Heart left ventricle (tissue), 16 donors: ENCODE measurements at regions not wholly inside any gene's neighbourhood (a gene's known extent, or its start where the extent isn't known, plus 50 kb on each side); places are given as distances from the start of the nearest gene placed in this dataset.
A peak's percentile ranks its signal among the peaks of the same experiment; 100 is the strongest.

Source experiments
- ATAC-seq, 4 donors: fragments of 200-7000 bp; cut with Tn5 transposase; one replicate each; pipeline ENCODE4 v1.9.1; 2020 to 2022; ENCODE audit warnings: moderate library complexity in 4 of 4, mild to moderate bottlenecking in 3 of 4, moderate number of reproducible peaks in 1 of 4
- DNase-seq, 5 donors: peaks; one replicate each; pipeline ENCODE4 v3.0.0-alpha.2; 2020
- H3K27ac ChIP-seq, 12 donors: fragments of 200-600 bp; sonication (generic) in 4 of 12; one replicate each; pipeline versions ENCODE4 v1.5.0 to v1.8.0; 2016 to 2022; ENCODE audit warnings: mild to moderate bottlenecking in 2 of 12
- H3K27me3 ChIP-seq, 9 donors: fragments of 200-600 bp; sonication (generic) in 2 of 9; one replicate each; pipeline versions ENCODE4 v1.5.1 to v1.8.0; 2016 to 2022; ENCODE audit warnings: mild to moderate bottlenecking in 3 of 9
- H3K36me3 ChIP-seq, 9 donors: fragments of 200-600 bp; sonication (generic) in 2 of 9; one replicate each; pipeline versions ENCODE4 v1.5.0 to v1.8.0; 2018 to 2022; ENCODE audit warnings: mild to moderate bottlenecking in 2 of 9
- H3K4me1 ChIP-seq, 12 donors: fragments of 200-600 bp; sonication (generic) in 4 of 12; one replicate each; pipeline versions ENCODE4 v1.5.0 to v1.8.0; 2016 to 2022; ENCODE audit warnings: mild to moderate bottlenecking in 3 of 12
- H3K4me3 ChIP-seq, 12 donors: fragments of 200-600 bp; sonication (generic) in 4 of 12; one replicate each; pipeline versions ENCODE4 v1.5.0 to v1.8.0; 2017 to 2022; ENCODE audit warnings: mild to moderate bottlenecking in 9 of 12, moderate library complexity in 4 of 12
- H3K9me3 ChIP-seq, 12 donors: fragments of 200-600 bp; sonication (generic) in 4 of 12; one replicate each; pipeline versions ENCODE4 v1.5.0 to v1.8.0; 2016 to 2022; ENCODE audit warnings: mild to moderate bottlenecking in 1 of 12
- CTCF ChIP-seq, 12 donors: fragments of 200-600 bp; sonication (generic) in 4 of 12; IDR thresholded peaks; one replicate each; pipeline versions ENCODE4 v1.5.0 to v1.8.0; 2018 to 2022; ENCODE audit warnings: antibody characterized with exemption in 12 of 12, mild to moderate bottlenecking in 5 of 12
- POLR2A ChIP-seq, 2 donors: fragments of 450-650 bp; IDR thresholded peaks; one replicate each; pipeline ENCODE4 v1.6.1; 2017; ENCODE audit warnings: antibody characterized with exemption in 2 of 2, mild to moderate bottlenecking in 2 of 2, moderate library complexity in 2 of 2
- WGBS, 4 donors: extraction: QIAGEN DNeasy Blood & Tissue Kit in 2 of 4; methylation state at CpG; one replicate each; pipeline versions ENCODE4 v1.1.5 to v1.1.7; 2013 to 2018; 5-methylcytosine and 5-hydroxymethylcytosine counted together
- intact Hi-C, 10 donors: fragments of 100-400 bp; cut with DNase I; formaldehyde crosslinking; loops; one replicate each; pipeline versions ENCODE4 v1.11.1 to v1.14.2; 2022
- donor health status: ischemic (EF 13 %, LVEDD 7.1; RV severe dilation, severe dysfunction).
- donor health status: healthy with polysubstance abuse.
- donor health status: DM: no; HTN: yes; CAD: no.
- donor health status: DM: no; HTN: no; CAD: no.
- donor health status: ischemic (EF 25% LVEDD 6.9; RV normal size, moderate dysfunction).
- donor health status: ischemic (EF 25% LVEDD 5.7; RV mildly dilated, moderate dysfunction).
- donor health status: healthy.
- donor health status: DM: yes; HTN: yes; CAD: no.
- donor health status: ischemic (EF 35%, LVEDD 5.7; RV mildly dilated, moderate dysfunction).
- donor health status: nonischemic (EF 11% LVEDD 7.7; RV severe dilation, severe dysfunction).
- donor health status: DM: yes; HTN: yes; CAD: no.
- donor health status: PGD.
- donor health status: ischemic (EF 29% LVEDD 5.4; RV normal size, mild dysfunction).
- donor health status: nonischemic (EF 23%, LVEDD 6.1; RV moderate dilation, normal function).

- TF ChIP-seq POLR2A (IDR thresholded peaks at IDR 0.05) (no peak), CTCF (IDR thresholded peaks at IDR 0.05) (no peak)
- Histone ChIP-seq H3K36me3 (no peaks in the 10 kb centered on the region), H3K27ac (peak overlapping the region in 2 of 12 donors; percentile 7 to 9), H3K4me1 (peaks cover 0 to 33% (median 21%) of the 10 kb centered on the region in 12 donors), H3K27me3 (no peaks in the 10 kb centered on the region), H3K4me3 (no peak overlapping the region), H3K9me3 (no peaks in the 10 kb centered on the region)
- WGBS, 4 donors: 65 to 80% (median 75%) methylated on average over 5 of the region's 5 CpGs
- ATAC-seq (no peak), DNase-seq (no peak)
- intact Hi-C loops: loop anchor here in 3 of 10 donors (5.0 to 10.0 kb wide), 3 partner anchors 104 to 127 kb away; partner anchors contain the start of gene PALMD (in 1 of the 3)
These were observed 107.9 kb upstream of the PALMD start for GRCh38 chr1:99537886-99538617.

GRCh38 chr1:99538618-99538956 is 107.3 kb upstream of the PALMD start:
- TF ChIP-seq CTCF (IDR thresholded peaks at IDR 0.05): no peak
- TF ChIP-seq POLR2A (IDR thresholded peaks at IDR 0.05): no peak
- intact Hi-C loops: loop anchor here in 3 of 10 donors (5.0 to 10.0 kb wide), 3 partner anchors 104 to 126 kb away; partner anchors contain the start of gene PALMD (in 1 of the 3)
- DNase-seq (no peak), ATAC-seq (no peak)
- Histone ChIP-seq H3K27ac (no peak overlapping the region), H3K4me3 (no peak overlapping the region), H3K4me1 (peaks cover 0 to 32% (median 18%) of the 10 kb centered on the region in 12 donors), H3K36me3 (no peaks in the 10 kb centered on the region), H3K27me3 (no peaks in the 10 kb centered on the region), H3K9me3 (no peaks in the 10 kb centered on the region)
- 35 to 49% (median 38%) methylated on average over 2 of the region's 2 CpGs for WGBS, 4 donors

- no peak for ATAC-seq
- H3K4me3 ChIP-seq: no peak overlapping the region
- H3K27ac ChIP-seq: no peak overlapping the region
- peaks cover 0 to 26% (median 15%) of the 10 kb centered on the region in 12 donors for H3K4me1 ChIP-seq
- H3K9me3 ChIP-seq: no peaks in the 10 kb centered on the region
- H3K27me3 ChIP-seq: no peaks in the 10 kb centered on the region
- intact Hi-C loops: loop anchor here in 3 of 10 donors (5.0 to 10.0 kb wide), 3 partner anchors 103 to 126 kb away; partner anchors contain the start of gene PALMD (in 1 of the 3)
- no peaks in the 10 kb centered on the region for H3K36me3 ChIP-seq
- no peak for DNase-seq
- TF ChIP-seq CTCF (IDR thresholded peaks at IDR 0.05): no peak
- TF ChIP-seq POLR2A (IDR thresholded peaks at IDR 0.05): no peak
These were observed 106.8 kb upstream of the PALMD start for GRCh38 chr1:99539131-99539530.

- TF ChIP-seq CTCF (IDR thresholded peaks at IDR 0.05) (no peak), POLR2A (IDR thresholded peaks at IDR 0.05) (no peak)
- intact Hi-C loops: loop anchor here in 3 of 10 donors (5.0 to 10.0 kb wide), 3 partner anchors 42 to 144 kb away; no protein-coding TSS in a partner anchor
- no peak for ATAC-seq
These were observed 105.2 kb upstream of the PALMD start for GRCh38 chr1:99540744-99541143.

More at GRCh38 chr1:99540744-99541143, 105.2 kb upstream of the PALMD start:
- Histone ChIP-seq H3K27me3 (no peaks in the 10 kb centered on the region), H3K27ac (no peak overlapping the region), H3K36me3 (no peaks in the 10 kb centered on the region), H3K9me3 (no peaks in the 10 kb centered on the region), H3K4me1 (peaks cover 0 to 11% (median 3%) of the 10 kb centered on the region in 12 donors), H3K4me3 (no peak overlapping the region)
- no peak for DNase-seq
- 98 to 100% (median 98%) methylated on average over 1 of the region's 1 CpG for WGBS, 4 donors
